HCT116 (cell line): ENCODE measurements at regions not wholly inside any gene's neighbourhood (a gene's known extent, or its start where the extent isn't known, plus 50 kb on each side); places are given as distances from the start of the nearest gene placed in this dataset.

Experiments used
- ATAC-seq: fragments of 200-7000 bp; cut with Tn5 transposase; 2 replicates; pipeline ENCODE4 v1.9.1; 2020; ENCODE audit warnings: mild to moderate bottlenecking, moderate library complexity
- BruUV-seq: library from RNA; stranded (reverse); fragments of 400-500 nt; replicated peaks from 2 replicates; lab custom pipeline; 2021; lab: Mats Ljungman, UMichigan
- CTCF ChIA-PET: fragments of 300-600 bp; sonication (Branson Sonifier 250); formaldehyde crosslinking; loops from one replicate; lab custom pipeline; 2021; ENCODE audit warnings: antibody characterized with exemption; lab: Charles Lee
- POLR2A ChIA-PET: fragments of 300-600, 350-600 bp; sonication (Branson Sonifier 250); formaldehyde crosslinking; loops from one replicate; lab custom pipeline; 2021; ENCODE audit warnings: antibody characterized with exemption; lab: Charles Lee
- RAD21 ChIA-PET, 2 experiments: fragments of 300-600 bp; sonication (Branson Sonifier 250); formaldehyde crosslinking; loops; one replicate each; lab custom pipeline; 2023; ENCODE audit warnings: low total read pairs in 2 of 2; ENCODE audit not compliant: uncharacterized antibody in 2 of 2, unreplicated experiment in 2 of 2, low non-redundant PET in 1 of 2; lab: Charles Lee
- DNase-seq: peaks from one replicate; pipeline ENCODE4 v3.0.0-alpha.2; 2010; ENCODE audit warnings: low read depth, low spot score
- H2AFZ ChIP-seq: fragments of 200-600 bp; shearing (Covaris generic), sonication (generic); 2 replicates; pipeline ENCODE4 v1.6.1; 2017; ENCODE audit warnings: low read depth, mixed run types, mixed read lengths, antibody characterized with exemption, low read length; ENCODE audit not compliant: poor library complexity, severe bottlenecking
- H3K27ac ChIP-seq: 2 replicates; pipeline ENCODE4 v1.5.1; 2012; ENCODE audit warnings: low read depth, low read length
- H3K27me3 ChIP-seq: fragments of 200-600 bp; sonication (generic); 2 replicates; pipeline ENCODE4 v1.6.1; 2016; ENCODE audit warnings: mixed run types, low read length, mixed read lengths; ENCODE audit not compliant: insufficient read depth
- H3K36me3 ChIP-seq, 2 experiments: fragments of 200-500 bp in 1 of 2; fragments of 200-600 bp in 1 of 2; sonication (Bioruptor generic) in 1 of 2; sonication (generic) in 1 of 2; 2 replicates each; pipeline versions ENCODE4 v1.5.1 to v1.6.1; 2014 to 2016; ENCODE audit warnings: low read length in 2 of 2, inconsistent platforms in 1 of 2, mixed read lengths in 1 of 2, mixed run types in 1 of 2; ENCODE audit not compliant: insufficient read depth in 2 of 2, control insufficient read depth in 1 of 2
- H3K4me1 ChIP-seq, 2 experiments: fragments of 200-600 bp in 1 of 2; sonication (generic) in 1 of 2; 2 replicates each; pipeline versions ENCODE4 v1.5.1 to v1.6.1; 2012 to 2017; ENCODE audit warnings: low read length in 2 of 2, inconsistent platforms in 1 of 2, mild to moderate bottlenecking in 1 of 2, mixed read lengths in 1 of 2, mixed run types in 1 of 2, moderate library complexity in 1 of 2; ENCODE audit not compliant: insufficient read depth in 2 of 2, control insufficient read depth in 1 of 2
- H3K4me2 ChIP-seq: fragments of 200-600 bp; sonication (generic); 2 replicates; pipeline ENCODE4 v1.6.1; 2017; ENCODE audit warnings: mixed run types, low read length, mixed read lengths
- H3K4me3 ChIP-seq, 2 experiments: fragments of 200-600 bp in 1 of 2; sonication (generic) in 1 of 2; replicated peaks in 1 of 2; 2 replicates each; pipeline ENCODE4 v1.5.1; 2011 to 2016; ENCODE audit warnings: low read length in 2 of 2, control low read depth in 1 of 2, low read depth in 1 of 2, mild to moderate bottlenecking in 1 of 2, mixed read lengths in 1 of 2, mixed run types in 1 of 2
- H3K79me2 ChIP-seq: fragments of 200-600 bp; sonication (generic); 2 replicates; pipeline ENCODE4 v1.6.1; 2017; ENCODE audit warnings: mild to moderate bottlenecking, mixed run types, low read length, moderate library complexity, mixed read lengths; ENCODE audit not compliant: insufficient read depth
- H3K9ac ChIP-seq: fragments of 200-600 bp; sonication (generic); 2 replicates; pipeline ENCODE4 v1.6.1; 2016; ENCODE audit warnings: low read length, mixed read lengths
- H3K9me2 ChIP-seq: fragments of 200-600 bp; sonication (generic), shearing (Covaris generic); 2 replicates; pipeline ENCODE4 v1.6.1; 2017; ENCODE audit warnings: mixed run types, mild to moderate bottlenecking, moderate library complexity; ENCODE audit not compliant: insufficient read depth
- H3K9me3 ChIP-seq, 2 experiments: fragments of 200-500 bp in 1 of 2; fragments of 200-600 bp in 1 of 2; sonication (Bioruptor generic) in 1 of 2; sonication (generic) in 1 of 2; 2 replicates each; pipeline ENCODE4 v1.6.1; 2014 to 2017; ENCODE audit warnings: low read length in 2 of 2, mixed read lengths in 2 of 2, inconsistent platforms in 1 of 2, low read depth in 1 of 2, mild to moderate bottlenecking in 1 of 2, mixed run types in 1 of 2, moderate library complexity in 1 of 2; ENCODE audit not compliant: control insufficient read depth in 1 of 2, insufficient read depth in 1 of 2
- H4K20me1 ChIP-seq: fragments of 200-600 bp; sonication (generic), shearing (Covaris generic); 2 replicates; pipeline ENCODE4 v1.6.1; 2017; ENCODE audit warnings: mixed run types, mild to moderate bottlenecking, moderate library complexity; ENCODE audit not compliant: insufficient read depth
- ATF3 ChIP-seq: IDR thresholded peaks from 2 replicates; pipeline ENCODE4 v1.6.1; 2012
- CBX3 ChIP-seq: IDR thresholded peaks from 2 replicates; pipeline ENCODE4 v1.6.1; 2012; ENCODE audit warnings: low read depth
- CEBPB ChIP-seq: IDR thresholded peaks from 2 replicates; pipeline ENCODE4 v1.6.1; 2012; ENCODE audit warnings: low read depth
- CTCF ChIP-seq, 3 experiments: fragments of 200-600 bp in 1 of 3; sonication (generic) in 1 of 3; IDR thresholded peaks in 2 of 3; conservative IDR thresholded peaks in 1 of 3; 2 replicates each; pipeline ENCODE4 v1.5.1; 2012 to 2017; ENCODE audit warnings: low read depth in 2 of 3, low read length in 2 of 3, antibody characterized with exemption in 1 of 3, borderline replicate concordance in 1 of 3, control low read depth in 1 of 3, mild to moderate bottlenecking in 1 of 3, mixed read lengths in 1 of 3, mixed run types in 1 of 3, moderate library complexity in 1 of 3; ENCODE audit not compliant: insufficient read depth in 1 of 3
- EGR1 ChIP-seq: IDR thresholded peaks from 2 replicates; pipeline ENCODE4 v1.6.1; 2012; ENCODE audit warnings: low read depth
- ELF1 ChIP-seq: IDR thresholded peaks from 2 replicates; pipeline ENCODE4 v1.6.1; 2012; ENCODE audit warnings: low read depth, borderline replicate concordance
- EZH2 ChIP-seq: fragments of 200-600 bp; sonication (generic); IDR thresholded peaks from 2 replicates; pipeline ENCODE4 v1.6.1; 2017; ENCODE audit warnings: antibody characterized with exemption, mixed run types
- EZH2phosphoT487 ChIP-seq: fragments of 200-600 bp; IDR thresholded peaks from 2 replicates; pipeline ENCODE4 v1.6.1; 2018; ENCODE audit warnings: antibody characterized with exemption, borderline replicate concordance
- FOSL1 ChIP-seq: IDR thresholded peaks from 2 replicates; pipeline ENCODE4 v1.6.1; 2012; ENCODE audit warnings: low read depth
- JUND ChIP-seq: IDR thresholded peaks from 2 replicates; pipeline ENCODE4 v1.6.1; 2012
- MAX ChIP-seq: IDR thresholded peaks from 2 replicates; pipeline ENCODE4 v1.6.1; 2012
- POLR2AphosphoS5 ChIP-seq: IDR thresholded peaks from 2 replicates; pipeline ENCODE4 v1.6.1; 2011; ENCODE audit warnings: mild to moderate bottlenecking, low read depth, low read length, moderate library complexity
- RAD21 ChIP-seq: IDR thresholded peaks from 2 replicates; pipeline ENCODE4 v1.6.1; 2012; ENCODE audit warnings: low read depth, mild to moderate bottlenecking
- SIN3A ChIP-seq: IDR thresholded peaks from 2 replicates; pipeline ENCODE4 v1.6.1; 2012; ENCODE audit warnings: low read depth
- SP1 ChIP-seq: IDR thresholded peaks from 2 replicates; pipeline ENCODE4 v1.6.1; 2012; ENCODE audit warnings: low read depth
- TCF7L2 ChIP-seq: IDR thresholded peaks from 2 replicates; pipeline ENCODE4 v1.7.0; 2011; ENCODE audit warnings: borderline replicate concordance, inconsistent platforms; ENCODE audit not compliant: insufficient read depth, insufficient read length; ENCODE audit errors: extremely low read depth
- ZNF274 ChIP-seq: fragments of 200-500 bp; sonication (Bioruptor generic); IDR thresholded peaks from 2 replicates; pipeline ENCODE4 v1.6.1; 2014; ENCODE audit warnings: mild to moderate bottlenecking, low read depth, low read length, inconsistent platforms
- intact Hi-C: fragments of 100-400 bp; cut with micrococcal nuclease; formaldehyde crosslinking; loops from 2 replicates; pipeline ENCODE4 v1.10.0; 2022

GRCh38 chr17:77724876-77725615, 233.5 kb upstream of the TNRC6C start:
- no peaks in the 10 kb centered on the region for H3K4me1 ChIP-seq
- ATAC-seq (no peak), DNase-seq (no peak)
- no peaks in the 10 kb centered on the region for H3K9me3 ChIP-seq
- H3K27me3 ChIP-seq = peaks cover 9% of the 10 kb centered on the region; the same call in 1 of the 2 replicates
- no peak overlapping the region for H2AFZ ChIP-seq
- H3K4me3 ChIP-seq = no peak overlapping the region
- no peaks in the 10 kb centered on the region for H3K9me2 ChIP-seq
- BruUV-seq = no TSS peak
- H3K27ac ChIP-seq = no peak overlapping the region
- no peak overlapping the region for H3K4me2 ChIP-seq
- intact Hi-C loops = no loop called here
- no peaks in the 10 kb centered on the region for H3K36me3 ChIP-seq
- H4K20me1 ChIP-seq = no peaks in the 10 kb centered on the region
- ChIA-PET POLR2A (no interaction called here), CTCF (no interaction called here)
- H3K79me2 ChIP-seq = no peaks in the 10 kb centered on the region
- no peak overlapping the region for H3K9ac ChIP-seq
- TF ChIP-seq ATF3 = no peak
- no peak for TF ChIP-seq JUND
- no peak for TF ChIP-seq CTCF (IDR thresholded peaks at IDR 0.05 in 2 of 3, conservative IDR thresholded peaks at IDR 0.05 in 1 of 3; ENCODE audit: borderline replicate concordance in 1 of 3, insufficient read depth in 1 of 3, low read depth in 2 of 3, low read length in 2 of 3)
- no peak for TF ChIP-seq SP1
- no peak for TF ChIP-seq RAD21
- no peak for TF ChIP-seq CEBPB
- no peak for TF ChIP-seq MAX
- no peak for TF ChIP-seq EZH2phosphoT487
- no peak for TF ChIP-seq EGR1
- no peak for TF ChIP-seq EZH2
- TF ChIP-seq FOSL1 = no peak
- no peak for TF ChIP-seq TCF7L2
- no peak for TF ChIP-seq POLR2AphosphoS5
- TF ChIP-seq ZNF274 = no peak
- TF ChIP-seq CBX3 = no peak
- TF ChIP-seq SIN3A = no peak
- TF ChIP-seq ELF1 = no peak
- TF ChIP-seq, all 23 proteins: peak for 0
- RAD21 ChIA-PET = no interaction called here
